Activated T-helper 2 cell treated with anti-CD3 and anti-CD28 coated beads, Interferon-gamma antibody, Interleukin-2, Interleukin-4, amounts not matched to agents 10 μg/mL and 5 μg/mL and 100 μg/mL, durations not matched to agents 14 hours and 24 hours and 36 hours (primary cell): ENCODE measurements at regions not wholly inside any gene's neighbourhood (a gene's known extent, or its start where the extent isn't known, plus 50 kb on each side); places are given as distances from the start of the nearest gene placed in this dataset.

Source experiments
- DNase-seq: peaks from one replicate; pipeline ENCODE4 v3.0.0; 2021; ENCODE audit warnings: low spot score
- H3K27ac Mint-ChIP-seq: one replicate; pipeline ENCODE4 v1.8.0; 2021; ENCODE audit warnings: mixed read lengths
- H3K27me3 Mint-ChIP-seq: one replicate; pipeline ENCODE4 v1.8.0; 2021; ENCODE audit warnings: low read depth, mixed read lengths
- H3K36me3 Mint-ChIP-seq: one replicate; pipeline ENCODE4 v1.8.0; 2021; ENCODE audit warnings: low read depth, mixed read lengths
- H3K4me1 Mint-ChIP-seq: one replicate; pipeline ENCODE4 v1.8.0; 2021; ENCODE audit warnings: low read depth, mixed read lengths
- H3K4me3 Mint-ChIP-seq: one replicate; pipeline ENCODE4 v1.8.0; 2021; ENCODE audit warnings: low read depth, mild to moderate bottlenecking, moderate library complexity, mixed read lengths
- H3K9me3 Mint-ChIP-seq: one replicate; pipeline ENCODE4 v1.8.0; 2021; ENCODE audit warnings: mixed read lengths
- intact Hi-C: fragments of 100-400 bp; cut with micrococcal nuclease; formaldehyde crosslinking; loops from one replicate; pipeline ENCODE4 v1.15.1; 2023

GRCh38 chr6:143621876-143622605, 55.7 kb upstream of the PHACTR2 start:
- Mint-ChIP-seq H3K36me3 (no peaks in the 10 kb centered on the region), H3K4me1 (peaks cover 18% of the 10 kb centered on the region), H3K4me3 (no peak overlapping the region), H3K27ac (no peak overlapping the region), H3K9me3 (no peaks in the 10 kb centered on the region), H3K27me3 (peaks cover 6% of the 10 kb centered on the region)
- no peak for DNase-seq
- intact Hi-C loops: no loop called here

- Mint-ChIP-seq H3K4me3 (no peak overlapping the region), H3K27ac (no peak overlapping the region), H3K27me3 (peaks cover 6% of the 10 kb centered on the region), H3K4me1 (peaks cover 22% of the 10 kb centered on the region), H3K36me3 (no peaks in the 10 kb centered on the region), H3K9me3 (no peaks in the 10 kb centered on the region)
- intact Hi-C loops: no loop called here
- DNase-seq: no peak
Observed at GRCh38 chr6:143621159-143621873, 56.4 kb upstream of the PHACTR2 start.

DNA sequence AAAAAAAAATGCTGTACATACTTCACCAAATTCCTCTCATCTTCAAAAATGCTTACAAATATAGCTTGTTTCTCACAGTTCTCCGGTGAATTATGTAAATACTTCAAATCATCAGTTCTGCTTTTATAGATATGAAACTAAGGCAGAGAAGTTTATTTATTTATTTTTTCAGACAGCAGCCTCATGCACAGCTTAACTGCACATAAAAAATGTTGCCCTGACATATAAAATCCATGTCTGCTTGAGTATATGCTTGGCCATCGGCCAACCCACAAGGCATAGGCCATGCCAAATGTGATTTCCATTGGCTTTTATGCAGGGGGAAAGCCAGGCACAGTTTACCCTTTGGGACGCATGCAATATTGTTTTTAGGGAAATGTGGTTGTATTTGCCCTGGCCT, 57.3 kb upstream of the PHACTR2 start:
- no peaks in the 10 kb centered on the region for H3K9me3 Mint-ChIP-seq
- H3K27me3 Mint-ChIP-seq: peaks cover 6% of the 10 kb centered on the region
- no peak overlapping the region for H3K4me3 Mint-ChIP-seq
- H3K36me3 Mint-ChIP-seq: no peaks in the 10 kb centered on the region
- H3K4me1 Mint-ChIP-seq: peaks cover 21% of the 10 kb centered on the region
- DNase-seq: no peak
- no peak overlapping the region for H3K27ac Mint-ChIP-seq
- intact Hi-C loops: no loop called here

- no peak overlapping the region for H3K27ac Mint-ChIP-seq
Observed at GRCh38 chr6:143619824-143620401, 57.9 kb upstream of the PHACTR2 start.

DNA sequence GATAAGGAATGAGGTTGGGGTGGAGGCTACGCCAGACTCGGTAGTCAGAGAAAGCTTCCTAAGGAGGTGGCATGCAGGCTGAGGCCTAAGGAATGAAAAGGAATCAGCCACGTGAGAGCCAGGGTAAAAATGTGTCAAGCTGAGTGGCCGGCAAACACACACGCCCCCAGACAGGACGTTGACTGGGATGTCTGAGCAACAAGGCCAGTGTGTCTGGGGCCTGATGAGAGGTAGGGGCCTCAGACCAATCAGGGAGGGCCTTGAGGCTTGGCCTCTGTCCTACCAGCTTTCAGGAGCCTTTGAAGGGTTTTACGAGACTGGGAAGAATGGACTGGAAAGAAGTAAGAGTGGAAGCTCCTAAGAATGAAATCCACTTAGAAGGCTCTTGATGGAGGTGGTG, 61.0 kb upstream of the PHACTR2 start:
- H3K27me3 Mint-ChIP-seq: peaks cover 6% of the 10 kb centered on the region
- no peak overlapping the region for H3K27ac Mint-ChIP-seq
- no peak for DNase-seq
- H3K4me3 Mint-ChIP-seq: no peak overlapping the region
- H3K4me1 Mint-ChIP-seq: peaks cover 25% of the 10 kb centered on the region
- H3K36me3 Mint-ChIP-seq: no peaks in the 10 kb centered on the region
- H3K9me3 Mint-ChIP-seq: no peaks in the 10 kb centered on the region
- intact Hi-C loops: loop anchor here (1.0 to 5.0 kb wide), 2 partner anchors 13 to 116 kb away; no protein-coding TSS in a partner anchor

More at GRCh38 chr6:143619824-143620401, 57.9 kb upstream of the PHACTR2 start:
- Mint-ChIP-seq H3K36me3 (no peaks in the 10 kb centered on the region), H3K27me3 (peaks cover 6% of the 10 kb centered on the region), H3K9me3 (no peaks in the 10 kb centered on the region), H3K4me1 (peaks cover 25% of the 10 kb centered on the region), H3K4me3 (no peak overlapping the region)
- intact Hi-C loops: loop anchor here (5.0 kb wide), 1 partner anchor 112 kb away; no protein-coding TSS in a partner anchor
- no peak for DNase-seq

GRCh38 chr6:143615785-143616184, 62.0 kb upstream of the PHACTR2 start:
- H3K9me3 Mint-ChIP-seq: no peaks in the 10 kb centered on the region
- no peak overlapping the region for H3K4me3 Mint-ChIP-seq
- peaks cover 33% of the 10 kb centered on the region for H3K4me1 Mint-ChIP-seq
- no peaks in the 10 kb centered on the region for H3K36me3 Mint-ChIP-seq
- DNase-seq: no peak
- peaks cover 7% of the 10 kb centered on the region for H3K27me3 Mint-ChIP-seq
- intact Hi-C loops: loop anchor here (1.0 to 5.0 kb wide), 2 partner anchors 14 to 117 kb away; no protein-coding TSS in a partner anchor
- H3K27ac Mint-ChIP-seq: no peak overlapping the region

DNA sequence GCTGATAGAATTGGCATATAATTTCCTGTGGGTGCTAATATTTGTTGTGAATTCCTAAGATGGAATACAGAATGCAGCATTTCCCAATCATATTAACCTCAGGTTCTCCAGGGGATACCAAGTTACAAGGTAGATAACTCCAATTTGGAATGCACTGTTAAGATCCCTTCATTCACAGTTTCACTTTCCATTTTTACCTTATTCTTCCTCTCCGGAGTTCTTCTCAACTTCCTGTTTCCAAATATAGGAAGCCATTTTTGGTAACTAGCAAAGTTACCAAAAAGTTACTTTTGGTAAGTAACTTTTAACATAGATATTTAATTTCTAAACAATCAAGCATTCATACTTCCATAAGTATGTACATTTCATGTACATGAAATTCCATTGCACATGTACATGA, 63.5 kb upstream of the PHACTR2 start:
- H3K27ac Mint-ChIP-seq: no peak overlapping the region
- peaks cover 36% of the 10 kb centered on the region for H3K4me1 Mint-ChIP-seq

DNA sequence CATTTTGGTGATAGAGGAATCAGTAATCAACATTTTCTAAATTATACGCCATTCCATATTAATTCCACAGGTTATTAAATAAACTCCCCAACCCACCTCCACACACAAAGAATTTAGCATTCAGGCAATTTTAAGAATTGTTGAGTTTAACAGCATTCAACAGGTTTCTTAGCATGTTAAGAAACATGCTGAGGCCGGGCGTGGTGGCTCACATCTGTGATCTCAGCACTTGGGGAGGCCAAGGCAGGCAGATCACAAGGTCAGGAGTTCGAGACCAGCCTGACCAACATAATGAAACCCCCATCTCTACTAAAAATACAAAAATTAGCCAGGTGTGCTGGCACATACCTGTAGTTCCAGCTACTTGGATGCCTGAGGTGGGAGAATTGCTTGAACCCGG, 64.0 kb upstream of the PHACTR2 start:
- DNase-seq: no peak
- intact Hi-C loops: no loop called here
- H3K27me3 Mint-ChIP-seq: peaks cover 5% of the 10 kb centered on the region
- H3K27ac Mint-ChIP-seq: no peak overlapping the region
- H3K4me1 Mint-ChIP-seq: peaks cover 36% of the 10 kb centered on the region
- H3K9me3 Mint-ChIP-seq: no peaks in the 10 kb centered on the region
- H3K4me3 Mint-ChIP-seq: no peak overlapping the region
- H3K36me3 Mint-ChIP-seq: no peaks in the 10 kb centered on the region

More for the DNA sequence above, 63.5 kb upstream of the PHACTR2 start:
- Mint-ChIP-seq H3K36me3 (no peaks in the 10 kb centered on the region), H3K27me3 (peaks cover 7% of the 10 kb centered on the region), H3K9me3 (no peaks in the 10 kb centered on the region), H3K4me3 (no peak overlapping the region)
- intact Hi-C loops: no loop called here
- DNase-seq: no peak

GRCh38 chr6:143612186-143612585, 65.6 kb upstream of the PHACTR2 start:
- peaks cover 2% of the 10 kb centered on the region for H3K27me3 Mint-ChIP-seq
- H3K4me1 Mint-ChIP-seq: peaks cover 35% of the 10 kb centered on the region
- H3K36me3 Mint-ChIP-seq: no peaks in the 10 kb centered on the region
- H3K27ac Mint-ChIP-seq: no peak overlapping the region
- no peaks in the 10 kb centered on the region for H3K9me3 Mint-ChIP-seq
- H3K4me3 Mint-ChIP-seq: no peak overlapping the region
- DNase-seq: no peak
- intact Hi-C loops: no loop called here

DNA sequence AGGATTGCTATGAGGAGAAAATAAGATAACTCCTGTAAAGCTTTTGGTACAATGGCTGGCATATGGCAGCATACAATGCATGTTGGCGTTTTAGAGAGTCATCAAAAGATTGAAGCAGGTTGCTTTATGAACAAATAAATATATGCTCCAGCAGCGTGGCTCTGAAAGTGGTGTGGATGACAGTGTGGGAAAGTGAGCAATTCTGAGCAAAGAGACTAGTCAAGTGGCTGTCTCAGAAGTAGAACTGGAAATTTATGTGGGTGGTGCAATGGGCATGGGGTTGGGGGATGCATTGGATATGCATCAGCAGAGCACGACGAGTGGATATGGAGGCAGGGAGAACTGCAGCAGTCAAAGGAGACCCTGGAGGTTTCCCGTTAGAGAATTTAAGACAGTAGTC, 66.2 kb upstream of the PHACTR2 start:
- DNase-seq: no peak
- H3K36me3 Mint-ChIP-seq: no peaks in the 10 kb centered on the region
- no peak overlapping the region for H3K4me3 Mint-ChIP-seq
- intact Hi-C loops: no loop called here
- no peak overlapping the region for H3K27ac Mint-ChIP-seq
- peaks cover 2% of the 10 kb centered on the region for H3K27me3 Mint-ChIP-seq
- H3K9me3 Mint-ChIP-seq: no peaks in the 10 kb centered on the region
- H3K4me1 Mint-ChIP-seq: peaks cover 33% of the 10 kb centered on the region

GRCh38 chr6:143609972-143610371, 67.8 kb upstream of the PHACTR2 start:
- Mint-ChIP-seq H3K27me3 (peaks cover 2% of the 10 kb centered on the region), H3K9me3 (no peaks in the 10 kb centered on the region), H3K27ac (no peak overlapping the region), H3K36me3 (no peaks in the 10 kb centered on the region), H3K4me3 (no peak overlapping the region), H3K4me1 (peaks cover 23% of the 10 kb centered on the region)
- DNase-seq: no peak
- intact Hi-C loops: no loop called here

DNA sequence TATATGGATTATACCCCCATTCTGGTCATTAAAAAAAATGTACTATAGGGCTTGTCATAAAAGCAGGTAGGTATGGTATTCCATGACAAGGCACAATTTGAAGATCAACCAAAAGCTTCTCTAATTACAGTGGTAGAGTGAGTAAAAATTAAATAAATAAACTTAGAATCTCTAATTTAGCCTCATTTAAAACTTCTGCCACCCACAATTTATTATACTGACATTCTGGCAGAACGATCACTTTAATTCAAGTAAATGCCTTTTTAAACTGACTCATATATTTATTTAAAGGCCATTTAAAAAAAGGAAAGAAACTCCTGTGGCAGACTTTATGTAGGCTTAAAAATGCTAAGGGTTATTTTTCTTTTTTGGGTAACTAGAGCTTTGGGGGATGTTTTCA, 68.3 kb upstream of the PHACTR2 start:
- Mint-ChIP-seq H3K4me1 (peaks cover 19% of the 10 kb centered on the region), H3K36me3 (no peaks in the 10 kb centered on the region), H3K9me3 (no peaks in the 10 kb centered on the region), H3K4me3 (no peak overlapping the region), H3K27me3 (peaks cover 2% of the 10 kb centered on the region), H3K27ac (no peak overlapping the region)
- no peak for DNase-seq
- intact Hi-C loops: no loop called here

DNA sequence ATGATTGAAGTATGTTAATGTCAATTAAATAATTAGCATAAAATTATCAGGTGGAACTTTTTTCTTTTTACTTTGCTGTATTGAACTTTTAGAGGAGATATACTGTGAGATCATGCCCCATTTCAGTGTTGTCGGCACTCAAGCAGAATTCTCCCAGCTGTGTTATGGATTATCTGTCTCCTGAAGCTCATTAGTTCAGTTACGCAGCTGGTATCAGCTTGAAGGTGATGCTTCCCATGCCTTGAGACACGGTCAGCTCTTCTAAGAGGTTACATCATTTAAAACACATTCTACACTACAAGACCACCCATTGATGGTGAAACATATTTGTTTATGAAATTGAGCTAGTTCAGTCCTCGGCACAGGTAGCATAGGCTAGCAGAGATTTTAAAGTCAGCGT, 68.9 kb upstream of the PHACTR2 start:
- Mint-ChIP-seq H3K9me3 (no peaks in the 10 kb centered on the region), H3K4me3 (no peak overlapping the region), H3K36me3 (no peaks in the 10 kb centered on the region), H3K27ac (no peak overlapping the region), H3K4me1 (peaks cover 16% of the 10 kb centered on the region), H3K27me3 (peaks cover 2% of the 10 kb centered on the region)
- DNase-seq: no peak
- intact Hi-C loops: no loop called here
